DND-41 (cell line): ENCODE measurements at regions not wholly inside any gene's neighbourhood (a gene's known extent, or its start where the extent isn't known, plus 50 kb on each side); places are given as distances from the start of the nearest gene placed in this dataset.

Experiments used
- CTCF ChIP-seq: IDR thresholded peaks from 2 replicates; pipeline ENCODE4 v1.5.1; 2012; ENCODE audit warnings: borderline replicate concordance, low read length, moderate library complexity, mild to moderate bottlenecking; ENCODE audit not compliant: poor library complexity, severe bottlenecking; ENCODE audit errors: extremely low read depth
- EZH2 ChIP-seq: IDR thresholded peaks from 3 replicates; pipeline ENCODE4 v1.6.1; 2012; ENCODE audit warnings: borderline replicate concordance, low read depth, mild to moderate bottlenecking, moderate library complexity, low read length, inconsistent platforms; ENCODE audit not compliant: severe bottlenecking

- no peak for TF ChIP-seq CTCF
- no peak for TF ChIP-seq EZH2
Measured at GRCh38 chr11:111104185-111104584, 141.3 kb upstream of the POU2AF2 start.
